SU-DHL-6 (cell line): ENCODE measurements at regions not wholly inside any gene's neighbourhood (a gene's known extent, or its start where the extent isn't known, plus 50 kb on each side); places are given as distances from the start of the nearest gene placed in this dataset.

Experiments
- H2AFZ ChIP-seq: fragments of 200-600 bp; sonication (generic); 2 replicates; pipeline ENCODE4 v1.6.1; 2014; ENCODE audit warnings: low read depth, mild to moderate bottlenecking, moderate library complexity, mixed read lengths, antibody characterized with exemption, low read length; ENCODE audit not compliant: severe bottlenecking
- H3F3A ChIP-seq: fragments of 200-600 bp; shearing (Covaris generic); 2 replicates; pipeline ENCODE4 v1.6.0; 2016; ENCODE audit warnings: antibody characterized with exemption, mild to moderate bottlenecking; ENCODE audit not compliant: insufficient read depth
- H3K27ac ChIP-seq: fragments of 200-600 bp; sonication (generic); 2 replicates; pipeline ENCODE4 v1.5.1; 2016; ENCODE audit warnings: low read depth, mild to moderate bottlenecking, low read length, moderate library complexity, mixed read lengths
- H3K27me3 ChIP-seq: fragments of 200-600 bp; sonication (generic), shearing (Covaris generic); 2 replicates; pipeline ENCODE4 v1.6.0; 2014; ENCODE audit warnings: mild to moderate bottlenecking, low read length
- H3K36me3 ChIP-seq: fragments of 200-600 bp; sonication (generic); 2 replicates; pipeline ENCODE4 v1.6.1; 2014; ENCODE audit warnings: mild to moderate bottlenecking, low read length, mixed read lengths
- H3K4me2 ChIP-seq: fragments of 300-600, 200-600 bp; shearing (Covaris generic), sonication (generic); 2 replicates; pipeline ENCODE4 v1.6.0; 2014; ENCODE audit warnings: low read length, low read depth, mild to moderate bottlenecking; ENCODE audit not compliant: poor library complexity, severe bottlenecking
- H3K4me3 ChIP-seq: fragments of 200-600 bp; sonication (generic); 2 replicates; pipeline ENCODE4 v1.5.1; 2014; ENCODE audit warnings: antibody characterized with exemption, low read length, mild to moderate bottlenecking, mixed read lengths; ENCODE audit not compliant: insufficient read depth, poor library complexity, severe bottlenecking
- H3K79me2 ChIP-seq: fragments of 200-600 bp; sonication (generic); 2 replicates; pipeline ENCODE4 v1.6.1; 2014; ENCODE audit warnings: mild to moderate bottlenecking, low read length, moderate library complexity; ENCODE audit not compliant: insufficient read depth
- H3K9ac ChIP-seq: fragments of 200-600 bp; sonication (generic); 2 replicates; pipeline ENCODE4 v1.7.0; 2014; ENCODE audit warnings: mild to moderate bottlenecking, low read length
- H3K9me2 ChIP-seq: fragments of 200-600 bp; sonication (generic); replicated peaks from 2 replicates; pipeline ENCODE4 v1.6.1; 2014; ENCODE audit warnings: low read length; ENCODE audit not compliant: insufficient read depth
- H3K9me3 ChIP-seq: fragments of 200-600 bp; sonication (generic); 2 replicates; pipeline ENCODE4 v1.6.1; 2014; ENCODE audit warnings: low read length, mixed read lengths; ENCODE audit not compliant: insufficient read depth
- H4K20me1 ChIP-seq: fragments of 200-600 bp; sonication (generic); 2 replicates; pipeline ENCODE4 v1.6.1; 2014; ENCODE audit warnings: low read depth, mild to moderate bottlenecking, antibody characterized with exemption, low read length, moderate library complexity, mixed read lengths
- CTCF ChIP-seq: fragments of 200-600 bp; sonication (generic); IDR thresholded peaks from one replicate; pipeline ENCODE4 v1.5.1; 2017; ENCODE audit warnings: antibody characterized with exemption, mild to moderate bottlenecking, low read length, moderate library complexity; ENCODE audit not compliant: insufficient read depth, poor library complexity, severe bottlenecking
- EZH2phosphoT487 ChIP-seq: fragments of 200-600 bp; sonication (generic), shearing (Covaris generic); conservative IDR thresholded peaks from 2 replicates; pipeline ENCODE4 v1.6.1; 2018; ENCODE audit warnings: mild to moderate bottlenecking, antibody characterized with exemption, low read length, moderate library complexity, mixed read lengths

GRCh38 chr14:38336298-38336697 is 80.4 kb upstream of the CLEC14A start:
- no peak overlapping the region for H2AFZ ChIP-seq
- TF ChIP-seq CTCF = no peak
- TF ChIP-seq EZH2phosphoT487 = no peak
- H3K9ac ChIP-seq = no peak overlapping the region
- H3K4me2 ChIP-seq = no peak overlapping the region
- H3K27me3 ChIP-seq = no peaks in the 10 kb centered on the region
- H4K20me1 ChIP-seq = no peaks in the 10 kb centered on the region
- H3K9me3 ChIP-seq = no peaks in the 10 kb centered on the region
- no peak overlapping the region for H3K27ac ChIP-seq
- H3K36me3 ChIP-seq = no peaks in the 10 kb centered on the region
- no peaks in the 10 kb centered on the region for H3K79me2 ChIP-seq
- no peaks in the 10 kb centered on the region; the same call in 1 of the 2 replicates for H3K9me2 ChIP-seq
- H3F3A ChIP-seq = no peaks in the 10 kb centered on the region
- no peak overlapping the region for H3K4me3 ChIP-seq

GRCh38 chr14:38330275-38330674 is 74.4 kb upstream of the CLEC14A start:
- TF ChIP-seq CTCF (no peak), EZH2phosphoT487 (no peak)

GRCh38 chr14:38329246-38329645 is 73.4 kb upstream of the CLEC14A start:
- no peaks in the 10 kb centered on the region for H3F3A ChIP-seq
- no peaks in the 10 kb centered on the region for H3K27me3 ChIP-seq
- no peak overlapping the region for H3K9ac ChIP-seq
- H3K4me2 ChIP-seq = no peak overlapping the region
- no peaks in the 10 kb centered on the region for H3K79me2 ChIP-seq
- no peak overlapping the region for H3K27ac ChIP-seq
- no peak overlapping the region for H3K4me3 ChIP-seq
- TF ChIP-seq CTCF = no peak
- TF ChIP-seq EZH2phosphoT487 = no peak
- no peaks in the 10 kb centered on the region for H3K9me3 ChIP-seq
- no peaks in the 10 kb centered on the region for H4K20me1 ChIP-seq
- H2AFZ ChIP-seq = no peak overlapping the region
- no peaks in the 10 kb centered on the region; the same call in 1 of the 2 replicates for H3K9me2 ChIP-seq
- H3K36me3 ChIP-seq = no peaks in the 10 kb centered on the region

More at GRCh38 chr14:38330275-38330674, 74.4 kb upstream of the CLEC14A start:
- no peaks in the 10 kb centered on the region for H3K27me3 ChIP-seq
- H3K79me2 ChIP-seq = no peaks in the 10 kb centered on the region
- no peaks in the 10 kb centered on the region for H3K9me3 ChIP-seq
- H3K9me2 ChIP-seq = no peaks in the 10 kb centered on the region; the same call in 1 of the 2 replicates
- H4K20me1 ChIP-seq = no peaks in the 10 kb centered on the region
- no peak overlapping the region for H3K4me2 ChIP-seq
- no peak overlapping the region for H3K4me3 ChIP-seq
- H3F3A ChIP-seq = no peaks in the 10 kb centered on the region
- H3K27ac ChIP-seq = no peak overlapping the region
- H3K36me3 ChIP-seq = no peaks in the 10 kb centered on the region
- no peak overlapping the region for H3K9ac ChIP-seq
- no peak overlapping the region for H2AFZ ChIP-seq
